Ureter (tissue), 1 donor: ENCODE measurements at regions not wholly inside any gene's neighbourhood (a gene's known extent, or its start where the extent isn't known, plus 50 kb on each side); places are given as distances from the start of the nearest gene placed in this dataset.
A peak's percentile ranks its signal among the peaks of the same experiment; 100 is the strongest.
"Not testable (repeated sequence)": the region's sequence is repeated elsewhere in the genome, so short reads cannot be mapped to it uniquely, and the experiment has no call there.

Source experiments
- DNase-seq: peaks from one replicate; pipeline ENCODE4 v3.0.0-alpha.2; 2020; ENCODE audit warnings: low spot score
- donor health status: DM: yes; HTN: yes; CAD: no.

GRCh38 chr1:30207962-30208361 is 515.4 kb downstream of the MATN1 start:
- DNase-seq = not testable (repeated sequence)

- DNase-seq = not testable (repeated sequence)
Measured at GRCh38 chr1:30206631-30207030, 516.8 kb downstream of the MATN1 start.

- DNase-seq = not testable (repeated sequence)
Measured at GRCh38 chr1:30204916-30205315, 518.5 kb downstream of the MATN1 start.

GRCh38 chr1:30201015-30201414 is 522.4 kb downstream of the MATN1 start:
- DNase-seq = no peak

GRCh38 chr1:30200161-30200560 is 523.2 kb downstream of the MATN1 start:
- DNase-seq = no peak

- no peak for DNase-seq
Measured at GRCh38 chr1:30199563-30199962, 523.8 kb downstream of the MATN1 start.

GRCh38 chr1:30198795-30199403 is 524.5 kb downstream of the MATN1 start:
- DNase-seq = no peak

GRCh38 chr1:30198451-30198760 is 525.0 kb downstream of the MATN1 start:
- DNase-seq = no peak

GRCh38 chr1:30197639-30198450 is 525.5 kb downstream of the MATN1 start:
- DNase-seq = no peak

GRCh38 chr1:30196872-30197638 is 526.3 kb downstream of the MATN1 start:
- DNase-seq = no peak

GRCh38 chr1:30196457-30196856 is 526.9 kb downstream of the MATN1 start:
- DNase-seq = no peak

- no peak for DNase-seq
Measured at GRCh38 chr1:30195424-30196134, 527.8 kb downstream of the MATN1 start.

- DNase-seq = no peak
Measured at GRCh38 chr1:30194741-30195423, 528.5 kb downstream of the MATN1 start.

GRCh38 chr1:30194046-30194619 is 529.3 kb downstream of the MATN1 start:
- no peak for DNase-seq

- DNase-seq = no peak
Measured at GRCh38 chr1:30192969-30193630, 530.3 kb downstream of the MATN1 start.

GRCh38 chr1:30191154-30191702 is 532.2 kb downstream of the MATN1 start:
- DNase-seq = peak; percentile 54

- DNase-seq = no peak
Measured at GRCh38 chr1:30190511-30191153, 532.8 kb downstream of the MATN1 start.

- no peak for DNase-seq
Measured at GRCh38 chr1:30189818-30190500, 533.4 kb downstream of the MATN1 start.

- DNase-seq = peak; percentile 12
Measured at GRCh38 chr1:30188999-30189398, 534.4 kb downstream of the MATN1 start.
